Sciatic nerve (tissue), 2 donors: ENCODE measurements at regions not wholly inside any gene's neighbourhood (a gene's known extent, or its start where the extent isn't known, plus 50 kb on each side); places are given as distances from the start of the nearest gene placed in this dataset.
A peak's percentile ranks its signal among the peaks of the same experiment; 100 is the strongest.

Experiments
- ATAC-seq: fragments of 200-7000 bp; cut with Tn5 transposase; one replicate; pipeline ENCODE4 v1.9.1; 2020; ENCODE audit warnings: mild to moderate bottlenecking, moderate library complexity
- DNase-seq: peaks from one replicate; pipeline ENCODE4 v3.0.0-alpha.2; 2020; ENCODE audit warnings: low spot score
- intact Hi-C: fragments of 100-400 bp; cut with DNase I; formaldehyde crosslinking; loops from one replicate; pipeline ENCODE4 v1.14.2; 2022
- donor health status: DM: no; HTN: no; CAD: no.
- donor health status: DM: no; HTN: no; CAD: no.

DNA sequence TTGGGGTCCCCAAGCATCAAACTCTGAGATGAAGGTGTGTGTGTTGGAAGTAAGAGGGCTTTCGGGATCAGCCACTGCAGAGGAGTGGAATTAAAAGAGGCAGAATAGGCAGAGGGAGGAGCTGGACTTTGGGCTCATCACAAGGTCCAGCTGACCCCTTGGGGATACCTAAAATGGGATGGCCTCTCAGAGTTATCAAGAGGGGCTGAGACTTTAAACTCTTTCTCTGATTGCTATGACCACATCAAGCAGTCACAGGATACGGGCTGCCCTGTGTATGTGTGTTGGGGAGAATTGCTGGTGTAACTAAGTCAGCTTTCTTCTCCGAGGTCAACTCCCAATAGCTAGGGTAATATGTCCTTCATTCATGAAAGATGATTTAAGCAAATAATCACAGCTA, 127.7 kb upstream of the SLC14A2 start:
- no peak for ATAC-seq
- intact Hi-C loops: no loop called here
- DNase-seq: no peak

- ATAC-seq (peak; percentile 75), DNase-seq (no peak)
- intact Hi-C loops: no loop called here
These were observed 126.6 kb upstream of the SLC14A2 start for GRCh38 chr18:45488645-45489044.

- ATAC-seq (no peak), DNase-seq (no peak)
- intact Hi-C loops: no loop called here
These were observed 121.4 kb upstream of the SLC14A2 start for GRCh38 chr18:45493830-45494229.

DNA sequence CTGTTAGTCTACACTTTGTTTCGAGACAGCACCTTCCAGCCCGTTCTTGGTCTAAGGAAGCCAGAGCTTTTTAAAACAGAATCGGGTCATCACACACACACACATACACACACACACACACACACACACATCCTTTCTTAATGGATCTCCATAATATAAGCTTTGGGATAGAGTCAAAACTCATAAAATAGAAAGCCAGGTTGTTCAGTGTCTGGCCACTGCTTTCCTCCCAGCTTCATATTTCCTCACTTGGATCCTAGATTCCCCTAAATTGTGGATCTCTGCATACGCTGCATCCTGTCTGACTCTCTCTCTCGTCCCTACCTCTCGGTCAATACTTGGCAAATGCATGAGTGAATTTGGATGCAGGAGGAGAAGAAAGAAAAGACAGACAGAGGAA, 120.5 kb upstream of the SLC14A2 start:
- ATAC-seq (no peak), DNase-seq (no peak)
- intact Hi-C loops: no loop called here

DNA sequence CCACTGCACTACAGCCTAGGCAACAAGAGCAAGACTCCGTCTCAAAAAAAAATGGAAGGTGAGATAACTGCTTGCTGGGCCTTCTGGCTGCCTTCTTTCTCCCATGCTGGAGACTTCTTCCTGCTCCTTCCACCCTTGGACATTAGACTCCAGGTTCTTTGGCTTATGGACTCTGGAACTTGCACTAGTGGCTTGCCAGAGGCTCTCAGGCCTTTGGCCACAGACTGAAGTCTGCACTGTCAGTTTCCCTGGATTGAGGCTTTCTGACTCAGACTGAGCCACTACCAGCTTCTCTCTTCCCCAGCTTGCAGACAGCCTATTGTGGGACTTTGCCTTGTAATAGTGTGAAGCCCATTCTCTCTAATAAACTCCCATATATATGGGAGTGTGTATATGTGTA, 118.5 kb upstream of the SLC14A2 start:
- no peak for DNase-seq

GRCh38 chr18:45497595-45498286, 117.5 kb upstream of the SLC14A2 start:
- no peak for DNase-seq
- no peak for ATAC-seq
- intact Hi-C loops: no loop called here

More for the DNA sequence above, 118.5 kb upstream of the SLC14A2 start:
- intact Hi-C loops: no loop called here
- no peak for ATAC-seq

GRCh38 chr18:45498287-45498658, 117.0 kb upstream of the SLC14A2 start:
- ATAC-seq (no peak), DNase-seq (no peak)
- intact Hi-C loops: no loop called here

GRCh38 chr18:45503990-45504389, 111.3 kb upstream of the SLC14A2 start:
- intact Hi-C loops: no loop called here
- ATAC-seq: peak; percentile 74
- DNase-seq: no peak

DNA sequence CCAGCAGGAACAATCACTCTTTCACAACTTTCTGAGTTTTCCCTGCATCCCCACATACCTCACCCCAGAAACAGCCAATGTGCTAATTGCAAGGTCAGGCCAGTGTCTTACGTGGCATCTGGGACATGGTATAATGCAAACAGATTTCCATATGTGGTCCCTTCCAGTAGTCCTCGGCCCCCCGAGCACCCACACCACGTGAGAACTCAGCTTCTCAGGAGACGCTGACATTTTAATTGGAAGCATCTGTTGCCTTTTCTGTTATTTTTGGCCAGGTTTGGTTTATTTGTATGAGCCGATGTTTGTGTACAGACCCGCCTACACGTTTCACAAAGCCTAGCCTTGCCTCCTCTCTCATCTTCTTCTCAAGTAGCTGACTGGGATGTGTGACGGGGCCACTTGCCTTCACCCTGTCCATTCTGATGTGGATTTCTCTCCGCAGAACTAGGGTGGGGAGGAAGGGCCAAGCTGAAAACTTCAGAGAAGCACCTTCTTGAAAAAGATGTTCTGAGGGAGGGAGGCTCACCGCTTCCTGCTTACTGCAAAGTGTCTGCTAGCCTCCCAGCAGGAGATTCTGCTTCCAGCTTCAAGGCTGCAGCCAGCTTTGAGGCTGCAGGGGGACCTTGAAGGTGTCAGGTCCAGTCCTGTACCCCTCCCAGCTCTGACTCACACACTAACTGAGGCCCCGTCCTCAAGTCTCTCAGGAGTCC, 109.6 kb upstream of the SLC14A2 start:
- ATAC-seq (peak; percentile 69), DNase-seq (no peak)
- intact Hi-C loops: no loop called here

- ATAC-seq: no peak
- no peak for DNase-seq
- intact Hi-C loops: no loop called here
These were observed 108.3 kb upstream of the SLC14A2 start for GRCh38 chr18:45506951-45507350.

- intact Hi-C loops: no loop called here
- ATAC-seq: no peak
- no peak for DNase-seq
These were observed 105.7 kb upstream of the SLC14A2 start for GRCh38 chr18:45509535-45509934.

DNA sequence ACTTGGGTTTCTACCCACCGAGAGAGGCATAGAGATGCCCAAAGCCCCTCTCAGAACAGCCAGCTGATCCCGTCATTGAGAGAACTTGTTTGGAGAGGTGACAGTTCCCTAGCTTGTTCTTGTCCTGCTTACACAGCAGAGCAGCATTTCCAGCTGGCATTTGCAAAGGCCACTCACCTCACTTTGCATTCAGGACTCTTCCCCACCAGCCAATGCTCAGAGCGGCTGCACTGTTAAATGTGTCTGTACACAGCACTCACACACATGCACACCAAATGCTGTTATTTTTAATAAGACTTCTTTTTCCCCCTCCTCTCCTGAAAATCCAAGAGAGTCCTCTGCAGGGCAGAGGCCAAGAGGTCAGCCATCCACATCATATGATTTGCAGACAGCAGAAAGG, 104.6 kb upstream of the SLC14A2 start:
- ATAC-seq: no peak
- intact Hi-C loops: no loop called here
- DNase-seq: no peak

DNA sequence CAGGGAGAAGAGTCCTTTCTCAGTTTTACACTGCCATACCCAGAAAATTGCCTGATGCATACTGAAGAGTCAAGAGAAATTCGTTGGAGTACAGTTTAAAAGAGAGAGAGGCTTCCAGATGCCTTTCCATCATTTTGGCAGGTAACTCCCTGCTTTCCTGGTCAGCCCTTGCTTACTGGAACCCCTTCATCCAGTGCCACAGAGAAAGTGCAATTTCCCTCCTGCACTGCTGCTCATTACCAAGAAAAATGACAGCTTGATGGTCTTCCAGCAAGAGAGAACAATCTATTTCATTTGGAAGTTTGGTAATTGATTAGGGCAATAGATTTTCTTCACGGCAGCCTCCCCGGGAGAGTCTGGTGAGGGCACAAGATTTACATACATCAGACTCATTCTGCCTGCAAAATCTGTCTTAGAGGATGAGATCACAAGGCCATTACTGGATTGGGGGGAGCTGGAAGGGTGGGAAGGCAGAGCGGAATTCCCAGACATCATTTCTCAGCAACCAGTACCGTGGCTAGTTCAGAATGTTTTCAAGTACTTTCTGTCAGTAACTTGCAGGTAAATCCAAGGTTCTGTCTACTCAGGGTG, 102.8 kb upstream of the SLC14A2 start:
- no peak for ATAC-seq
- intact Hi-C loops: no loop called here
- no peak for DNase-seq

GRCh38 chr18:45517181-45517741, 98.0 kb upstream of the SLC14A2 start:
- ATAC-seq (peak; percentile 89), DNase-seq (peak; percentile 71)
- intact Hi-C loops: no loop called here

- DNase-seq (no peak), ATAC-seq (no peak)
- intact Hi-C loops: no loop called here
These were observed 96.7 kb upstream of the SLC14A2 start for GRCh38 chr18:45518311-45519155.

DNA sequence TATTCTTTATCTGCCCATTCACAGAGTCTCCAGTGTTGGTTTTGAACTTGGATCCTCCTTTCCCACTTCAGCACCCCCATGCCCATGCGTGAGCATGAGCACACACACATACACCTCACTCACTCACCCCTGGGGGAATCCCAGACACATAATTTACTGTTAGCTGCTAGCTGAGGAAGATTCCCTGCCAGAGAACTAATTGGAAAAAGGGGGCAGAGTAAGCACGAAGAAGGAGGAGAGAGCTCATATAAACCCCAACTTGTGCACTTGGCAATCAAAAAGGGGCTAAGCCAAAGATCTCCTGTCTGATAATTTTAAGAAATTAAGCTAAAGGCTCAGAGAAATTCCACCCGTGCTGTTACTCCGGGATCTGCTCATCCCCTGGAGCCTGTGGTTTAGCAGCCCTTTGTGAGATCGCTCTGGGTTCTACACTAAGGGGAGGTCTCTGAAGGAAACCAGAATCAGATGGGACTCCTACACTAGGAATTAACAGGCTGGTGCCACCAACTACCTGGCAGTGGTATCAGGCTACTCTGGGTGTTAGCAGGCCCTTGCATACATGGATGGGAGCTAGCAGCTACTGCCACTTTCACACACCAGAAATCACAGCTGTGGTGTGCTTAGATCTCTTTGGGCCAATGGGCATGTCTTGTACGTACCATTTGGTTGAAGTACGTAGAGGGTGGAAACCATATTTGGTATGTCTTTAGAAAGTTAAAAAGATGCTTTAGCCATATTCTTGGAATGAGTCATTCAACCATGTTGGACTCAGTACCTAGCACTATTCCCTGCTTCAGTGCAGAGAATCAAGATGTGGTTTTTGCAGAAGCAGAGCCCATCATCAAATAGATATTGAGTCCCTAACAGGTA, 95.6 kb upstream of the SLC14A2 start:
- ATAC-seq (no peak), DNase-seq (no peak)
- intact Hi-C loops: no loop called here

DNA sequence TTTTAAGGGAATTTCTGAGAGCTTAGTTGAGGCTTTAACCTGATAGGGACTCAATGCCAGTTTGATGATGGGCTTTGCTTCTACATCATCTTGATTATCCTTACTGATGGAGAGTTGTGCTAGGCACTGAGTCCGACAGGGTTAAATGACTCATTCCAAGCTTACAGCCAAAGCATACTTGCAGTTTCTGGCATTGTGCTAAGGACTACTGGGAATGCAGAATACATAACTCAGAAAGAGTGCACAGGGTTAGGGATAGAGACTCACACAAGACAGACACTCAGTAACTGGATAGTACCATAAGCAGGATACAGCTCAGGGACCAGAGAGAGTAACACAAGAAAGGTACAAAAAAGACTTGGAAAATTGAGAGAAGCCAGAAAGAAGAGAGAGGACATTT, 94.1 kb upstream of the SLC14A2 start:
- DNase-seq (no peak), ATAC-seq (no peak)
- intact Hi-C loops: no loop called here

DNA sequence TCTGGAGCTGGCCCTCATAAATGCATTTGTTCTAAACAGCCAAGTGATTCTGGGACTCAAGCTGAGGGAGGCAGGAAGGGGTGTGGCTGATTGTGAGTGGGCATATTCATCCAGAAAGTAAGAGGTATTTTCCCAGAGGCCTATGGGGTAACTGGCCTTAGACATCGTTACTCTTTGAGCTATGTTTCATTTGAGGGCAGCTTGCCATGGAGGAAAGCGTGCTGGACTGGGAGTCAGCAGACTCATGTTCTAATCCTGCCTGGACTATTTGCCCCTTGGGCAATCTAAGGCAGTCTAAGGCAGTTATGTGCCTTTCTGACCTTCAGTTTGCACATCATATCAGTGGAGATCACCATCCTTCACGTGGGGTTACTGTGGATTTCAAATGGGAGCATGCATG, 93.5 kb upstream of the SLC14A2 start:
- ATAC-seq: peak; percentile 2
- DNase-seq: no peak
- intact Hi-C loops: no loop called here
